H1 (cell line): ENCODE measurements at regions not wholly inside any gene's neighbourhood (a gene's known extent, or its start where the extent isn't known, plus 50 kb on each side); places are given as distances from the start of the nearest gene placed in this dataset.

Experiments
- CTCF ChIA-PET: fragments of 300-600 bp; sonication (Branson Sonifier 250); formaldehyde crosslinking; loops from one replicate; lab custom pipeline; 2021; ENCODE audit not compliant: partially characterized antibody; lab: Charles Lee
- POLR2A ChIA-PET: fragments of 300-600 bp; sonication (Branson Sonifier 250); formaldehyde crosslinking; loops from one replicate; lab custom pipeline; 2021; ENCODE audit warnings: inconsistent platforms; ENCODE audit not compliant: partially characterized antibody; lab: Charles Lee
- DNase-seq, 2 experiments: peaks; one replicate each; pipeline versions ENCODE4 v3.0.0 to v3.0.0-alpha.2; 2010 to 2022; ENCODE audit warnings: low spot score in 2 of 2, low read depth in 1 of 2, mixed read lengths in 1 of 2
- FAIRE-seq: peaks from 2 replicates; lab custom pipeline; 2011; peaks lifted over from hg19 to GRCh38; lab: Jason Lieb, UNC
- H2AFZ ChIP-seq: 2 replicates; pipeline ENCODE4 v1.8.1; 2012; ENCODE audit warnings: low read length, inconsistent platforms
- H2AK5ac ChIP-seq: 2 replicates; pipeline ENCODE4 v1.6.1; 2013; ENCODE audit warnings: low read depth, low read length
- H2BK120ac ChIP-seq: replicated peaks from 2 replicates; pipeline ENCODE3; 2013; ENCODE audit warnings: low read depth, low read length, inconsistent platforms
- H2BK12ac ChIP-seq: 2 replicates; pipeline ENCODE4 v1.6.1; 2013; ENCODE audit warnings: low read depth, low read length
- H2BK15ac ChIP-seq: 2 replicates; pipeline ENCODE4 v1.6.1; 2013; ENCODE audit warnings: low read length
- H2BK20ac ChIP-seq: 2 replicates; pipeline ENCODE4 v1.6.1; 2013; ENCODE audit warnings: low read length
- H2BK5ac ChIP-seq: 2 replicates; pipeline ENCODE4 v1.6.1; 2013; ENCODE audit warnings: low read depth, low read length
- H3K14ac ChIP-seq: 2 replicates; pipeline ENCODE4 v1.6.1; 2013; ENCODE audit warnings: inconsistent platforms; ENCODE audit not compliant: insufficient read length
- H3K18ac ChIP-seq: 2 replicates; pipeline ENCODE4 v1.6.1; 2013; ENCODE audit warnings: low read length; ENCODE audit errors: extremely low read depth
- H3K23ac ChIP-seq: 2 replicates; pipeline ENCODE4 v1.6.1; 2013; ENCODE audit warnings: inconsistent platforms; ENCODE audit not compliant: insufficient read length
- H3K23me2 ChIP-seq: 2 replicates; pipeline ENCODE4 v1.6.1; 2013; ENCODE audit warnings: low read depth, low read length
- H3K27ac ChIP-seq: 2 replicates; pipeline ENCODE4 v1.6.1; 2011; ENCODE audit warnings: low read depth, low read length, inconsistent platforms
- H3K27me3 ChIP-seq, 4 experiments: replicated peaks in 1 of 4; 1 replicate in 1 of 4; 2 replicates in 3 of 4; pipeline versions ENCODE4 v1.6.1 to v1.8.1; 2011 to 2013; ENCODE audit warnings: low read length in 3 of 4, mild to moderate bottlenecking in 3 of 4, inconsistent platforms in 2 of 4, mixed read lengths in 2 of 4, moderate library complexity in 1 of 4; ENCODE audit not compliant: control insufficient read depth in 3 of 4, insufficient read depth in 3 of 4; ENCODE audit errors: extremely low read depth in 1 of 4
- H3K36me3 ChIP-seq, 4 experiments: 2 replicates each; pipeline versions ENCODE4 v1.6.1 to v1.8.1; 2011 to 2013; ENCODE audit warnings: mild to moderate bottlenecking in 4 of 4, low read length in 3 of 4, moderate library complexity in 2 of 4, control low read depth in 1 of 4, inconsistent platforms in 1 of 4; ENCODE audit not compliant: insufficient read depth in 4 of 4, control insufficient read depth in 2 of 4
- H3K4ac ChIP-seq: replicated peaks from 2 replicates; pipeline ENCODE3; 2013; ENCODE audit warnings: low read length, low read depth, mixed read lengths, inconsistent platforms; ENCODE audit not compliant: insufficient read length
- H3K4me1 ChIP-seq, 4 experiments: replicated peaks in 1 of 4; 1 replicate in 1 of 4; 2 replicates in 3 of 4; pipeline versions ENCODE4 v1.6.1 to v1.8.1; 2011 to 2013; ENCODE audit warnings: low read length in 3 of 4, inconsistent platforms in 2 of 4, mixed read lengths in 1 of 4; ENCODE audit not compliant: insufficient read depth in 4 of 4, control insufficient read depth in 3 of 4
- H3K4me2 ChIP-seq, 2 experiments: 2 replicates each; pipeline versions ENCODE4 v1.6.1 to v1.8.1; 2011 to 2013; ENCODE audit warnings: low read depth in 2 of 2, low read length in 2 of 2, control low read depth in 1 of 2, inconsistent platforms in 1 of 2, mild to moderate bottlenecking in 1 of 2; ENCODE audit not compliant: insufficient read depth in 1 of 2
- H3K4me3 ChIP-seq, 4 experiments: fragments of 200-600, 300-600 bp in 1 of 4; sonication (generic), shearing (Covaris generic), sonication (Bioruptor Twin) in 1 of 4; 2 replicates each; pipeline versions ENCODE4 v1.5.1 to v1.8.1; 2011 to 2016; ENCODE audit warnings: low read length in 4 of 4, low read depth in 3 of 4, control low read depth in 2 of 4, inconsistent platforms in 2 of 4, mild to moderate bottlenecking in 2 of 4, mixed read lengths in 1 of 4, moderate library complexity in 1 of 4; ENCODE audit not compliant: insufficient read depth in 2 of 4; ENCODE audit errors: extremely low read depth in 1 of 4
- H3K56ac ChIP-seq: replicated peaks from 2 replicates; pipeline ENCODE3; 2013; ENCODE audit warnings: low read depth, mild to moderate bottlenecking, mixed read lengths, low read length, inconsistent platforms; ENCODE audit not compliant: insufficient read length
- H3K79me1 ChIP-seq: 2 replicates; pipeline ENCODE4 v1.6.1; 2013; ENCODE audit warnings: low read depth, low read length, control low read depth
- H3K79me2 ChIP-seq, 2 experiments: 2 replicates each; pipeline versions ENCODE4 v1.6.1 to v1.8.1; 2012 to 2013; ENCODE audit warnings: low read length in 2 of 2, mild to moderate bottlenecking in 2 of 2, inconsistent platforms in 1 of 2; ENCODE audit not compliant: insufficient read depth in 2 of 2, control insufficient read depth in 1 of 2
- H3K9ac ChIP-seq, 4 experiments: replicated peaks in 1 of 4; 1 replicate in 1 of 4; 2 replicates in 3 of 4; pipeline versions ENCODE4 v1.6.1 to v1.8.1; 2011 to 2013; ENCODE audit warnings: low read depth in 3 of 4, low read length in 3 of 4, control low read depth in 2 of 4, mild to moderate bottlenecking in 2 of 4, moderate library complexity in 2 of 4, inconsistent platforms in 1 of 4; ENCODE audit errors: extremely low read depth in 1 of 4
- H3K9me3 ChIP-seq, 2 experiments: 2 replicates each; pipeline versions ENCODE4 v1.6.1 to v1.8.1; 2012 to 2013; ENCODE audit warnings: mild to moderate bottlenecking in 2 of 2, moderate library complexity in 2 of 2, control low read depth in 1 of 2, inconsistent platforms in 1 of 2, low read depth in 1 of 2, low read length in 1 of 2, mixed read lengths in 1 of 2; ENCODE audit not compliant: insufficient read depth in 2 of 2
- H4K20me1 ChIP-seq, 2 experiments: replicated peaks in 1 of 2; 2 replicates each; pipeline versions ENCODE3 to v1.8.1; 2011 to 2013; ENCODE audit warnings: inconsistent platforms in 2 of 2, low read length in 2 of 2, mild to moderate bottlenecking in 1 of 2; ENCODE audit not compliant: insufficient read depth in 2 of 2, control insufficient read depth in 1 of 2
- H4K5ac ChIP-seq: 2 replicates; pipeline ENCODE4 v1.6.1; 2013; ENCODE audit warnings: low read length, low read depth, mixed read lengths, inconsistent platforms; ENCODE audit not compliant: insufficient read length
- H4K8ac ChIP-seq: 2 replicates; pipeline ENCODE4 v1.8.0; 2013; ENCODE audit warnings: mild to moderate bottlenecking, moderate library complexity, low read length, inconsistent platforms; ENCODE audit not compliant: insufficient read depth; ENCODE audit errors: extremely low read depth
- H4K91ac ChIP-seq: replicated peaks from 2 replicates; pipeline ENCODE3; 2013; ENCODE audit warnings: low read length, mixed read lengths, inconsistent platforms; ENCODE audit not compliant: insufficient read length
- E2F6 ChIP-seq: IDR thresholded peaks from 2 replicates; pipeline ENCODE4 v1.6.1; 2012; ENCODE audit warnings: inconsistent platforms
- EP300 ChIP-seq, 2 experiments: IDR thresholded peaks; 1 replicate in 1 of 2; 2 replicates in 1 of 2; pipeline ENCODE4 v1.6.1; 2011 to 2012; ENCODE audit warnings: low read depth in 2 of 2, low read length in 2 of 2, mild to moderate bottlenecking in 2 of 2, borderline replicate concordance in 1 of 2, inconsistent platforms in 1 of 2, moderate library complexity in 1 of 2
- MAX ChIP-seq: IDR thresholded peaks from 2 replicates; pipeline ENCODE4 v1.6.1; 2012; ENCODE audit warnings: inconsistent platforms
- WGBS, 2 experiments: shearing (Covaris generic) in 1 of 2; methylation state at CpG; one replicate each; pipeline versions ENCODE4 v1.1.6 to v1.1.7; 2013 to 2015; ENCODE audit warnings: low lambda C conversion rate in 2 of 2, mixed read lengths in 2 of 2, inconsistent platforms in 1 of 2, low coverage in 1 of 2, missing lambda C conversion rate in 1 of 2; ENCODE audit not compliant: insufficient replicate concordance in 2 of 2, insufficient coverage in 1 of 2, insufficient read length in 1 of 2; ENCODE audit errors: extremely low coverage in 1 of 2, missing lambda C conversion rate in 1 of 2; 5-methylcytosine and 5-hydroxymethylcytosine counted together

GRCh38 chr4:108400309-108400708 is 220.1 kb upstream of the RPL34 start:
- Histone ChIP-seq H3K79me2 (no peaks in the 10 kb centered on the region), H2AFZ (no peak overlapping the region), H3K4ac (no peak overlapping the region), H4K5ac (no peak overlapping the region), H3K4me3 (no peak overlapping the region), H3K23me2 (peaks cover 9% of the 10 kb centered on the region), H3K4me2 (no peak overlapping the region), H3K56ac (no peak overlapping the region), H2BK15ac (no peak overlapping the region), H3K9ac (no peak overlapping the region), H3K4me1 (peaks cover 0 to 4% (median under 1%) of the 10 kb centered on the region in 4 experiments; a peak in 1 of 7 replicates), H3K14ac (no peak overlapping the region), H4K8ac (no peak overlapping the region), H3K27ac (no peak overlapping the region), H4K91ac (no peak overlapping the region), H3K9me3 (peaks cover 0 to under 1% of the 10 kb centered on the region in 2 experiments; a peak in 1 of 4 replicates), H4K20me1 (peaks cover 0 to 5% of the 10 kb centered on the region in 2 experiments), H2BK12ac (no peak overlapping the region), H3K79me1 (no peaks in the 10 kb centered on the region), H2BK20ac (no peak overlapping the region), H2BK5ac (no peak overlapping the region), H3K36me3 (no peaks in the 10 kb centered on the region), H3K23ac (no peak overlapping the region), H3K18ac (no peak overlapping the region), H2BK120ac (no peak overlapping the region), H3K27me3 (no peaks in the 10 kb centered on the region; a peak in 1 of 7 replicates), H2AK5ac (no peak overlapping the region)
- DNase-seq (no peak), FAIRE-seq (no peak)
- ChIA-PET POLR2A (no interaction called here), CTCF (interaction anchor here (0.6 kb wide), 1 partner anchor 105 kb away, joined by 4 read pairs; no protein-coding TSS in a partner anchor)
- TF ChIP-seq E2F6 = no peak
- no peak for TF ChIP-seq EP300 (IDR thresholded peaks at IDR 0.05; ENCODE audit: borderline replicate concordance in 1 of 2, low read depth in 2 of 2, low read length in 2 of 2)
- no peak for TF ChIP-seq MAX
- 95% methylated on average over 6 of the region's 6 CpGs; no CpG with 5 or more reads in 1 of the 2 experiments for WGBS, 2 experiments
